K562 (cell line): ENCODE measurements at regions not wholly inside any gene's neighbourhood (a gene's known extent, or its start where the extent isn't known, plus 50 kb on each side); places are given as distances from the start of the nearest gene placed in this dataset.

Experiments used
- ATAC-seq: fragments of 200-7000 bp; cut with Tn5 transposase; 3 replicates; pipeline ENCODE4 v1.9.1; 2020; ENCODE audit warnings: moderate library complexity
- BruUV-seq: library from RNA; stranded (reverse); fragments of 400-500 nt; replicated peaks from 2 replicates; lab custom pipeline; 2021; lab: Mats Ljungman, UMichigan
- CTCF ChIA-PET: fragments of 300-600 bp; formaldehyde crosslinking; extraction: SDS; loops from one replicate; lab custom pipeline; 2021; ENCODE audit warnings: low intra/inter-chr PET ratio; lab: Yijun Ruan, JAX
- POLR2A ChIA-PET: fragments of 300-600, 350-650 bp; sonication (Branson Sonifier 250); formaldehyde crosslinking; extraction: SDS; loops from one replicate; lab custom pipeline; 2021; ENCODE audit warnings: antibody characterized with exemption, inconsistent platforms; lab: Yijun Ruan, JAX
- DNase-seq, 4 experiments: peaks; one replicate each; pipeline versions ENCODE4 v3.0.0 to v3.0.0-alpha.2; 2011 to 2018; ENCODE audit warnings: low spot score in 3 of 4, mixed read lengths in 3 of 4; ENCODE audit errors: extremely low read depth in 1 of 4
- FAIRE-seq: peaks from 2 replicates; lab custom pipeline; 2011; peaks lifted over from hg19 to GRCh38; lab: Jason Lieb, UNC
- H2AFZ ChIP-seq: 2 replicates; pipeline ENCODE4 v1.6.0; 2011; ENCODE audit warnings: low read depth, low read length, control low read depth, inconsistent platforms
- H3K27ac ChIP-seq: fragments of 200-600 bp; 3 replicates; pipeline ENCODE4 v1.8.0; 2011; ENCODE audit warnings: low read depth, mild to moderate bottlenecking, control low read depth, inconsistent platforms, low read length, moderate library complexity, mixed read lengths; ENCODE audit errors: extremely low read depth
- H3K27me3 ChIP-seq, 2 experiments: fragments of 300-600 bp in 1 of 2; 2 replicates in 1 of 2; 3 replicates in 1 of 2; pipeline versions ENCODE4 v1.6.0 to v1.8.0; 2011; ENCODE audit warnings: inconsistent platforms in 2 of 2, low read length in 2 of 2, mild to moderate bottlenecking in 1 of 2, mixed read lengths in 1 of 2, moderate library complexity in 1 of 2; ENCODE audit not compliant: control insufficient read depth in 2 of 2, insufficient read depth in 2 of 2
- H3K36me3 ChIP-seq: fragments of 300-600 bp; 3 replicates; pipeline ENCODE4 v1.8.0; 2011; ENCODE audit warnings: mild to moderate bottlenecking, low read length, inconsistent platforms; ENCODE audit not compliant: control insufficient read depth, insufficient read depth
- H3K4me1 ChIP-seq, 2 experiments: fragments of 200-600 bp in 1 of 2; replicated peaks in 1 of 2; 2 replicates in 1 of 2; 3 replicates in 1 of 2; pipeline versions ENCODE4 v1.5.1 to v1.8.0; 2011; ENCODE audit warnings: inconsistent platforms in 2 of 2, low read length in 2 of 2, mild to moderate bottlenecking in 1 of 2, mixed read lengths in 1 of 2, moderate library complexity in 1 of 2; ENCODE audit not compliant: control insufficient read depth in 2 of 2, insufficient read depth in 2 of 2
- H3K4me2 ChIP-seq: 2 replicates; pipeline ENCODE4 v1.6.1; 2011; ENCODE audit warnings: low read length, control low read depth, inconsistent platforms, mixed read lengths; ENCODE audit not compliant: insufficient read depth
- H3K4me3 ChIP-seq: fragments of 200-600 bp; sonication (generic), shearing (Covaris generic); 2 replicates; pipeline ENCODE4 v1.5.1; 2016; ENCODE audit warnings: control low read depth, inconsistent platforms
- H3K79me2 ChIP-seq: fragments of 200-600 bp; 3 replicates; pipeline ENCODE4 v1.8.0; 2011; ENCODE audit warnings: low read length, inconsistent platforms; ENCODE audit not compliant: control insufficient read depth, insufficient read depth
- H3K9ac ChIP-seq, 2 experiments: 2 replicates each; pipeline versions ENCODE4 v1.6.0 to v1.6.1; 2011; ENCODE audit warnings: low read depth in 2 of 2, low read length in 2 of 2, control low read depth in 1 of 2, inconsistent platforms in 1 of 2, mild to moderate bottlenecking in 1 of 2, mixed read lengths in 1 of 2; ENCODE audit not compliant: insufficient read depth in 1 of 2
- H3K9me1 ChIP-seq: one replicate; pipeline ENCODE4 v1.6.0; 2011; ENCODE audit warnings: inconsistent platforms, mild to moderate bottlenecking, low read length, moderate library complexity; ENCODE audit not compliant: control insufficient read depth, insufficient read depth
- H3K9me3 ChIP-seq: replicated peaks from 2 replicates; pipeline ENCODE4 v1.5.1; 2011; ENCODE audit warnings: low read depth, low read length, inconsistent platforms; ENCODE audit not compliant: control insufficient read depth, insufficient read depth
- H4K20me1 ChIP-seq: replicated peaks from 2 replicates; pipeline ENCODE4 v1.6.1; 2011; ENCODE audit warnings: low read length, inconsistent platforms, mixed read lengths; ENCODE audit not compliant: control insufficient read depth, insufficient read depth
- ATF7 ChIP-seq: fragments of 450-650 bp; IDR thresholded peaks from 2 replicates; pipeline ENCODE4 v1.7.1; 2014; ENCODE audit warnings: mild to moderate bottlenecking, moderate library complexity
- C11orf30 ChIP-seq: fragments of 450-650 bp; IDR thresholded peaks from 2 replicates; pipeline ENCODE4 v1.6.1; 2016; ENCODE audit warnings: low read depth, mild to moderate bottlenecking
- CC2D1A ChIP-seq: fragments of 450-650 bp; IDR thresholded peaks from 2 replicates; pipeline ENCODE4 v1.6.1; 2017; ENCODE audit warnings: mild to moderate bottlenecking
- CEBPB ChIP-seq: fragments of 450-650 bp; IDR thresholded peaks from 2 replicates; pipeline ENCODE4 v1.6.1; 2016; ENCODE audit warnings: missing genetic modification characterization, missing compliant biosample characterization
- CXXC5 ChIP-seq: fragments of 250-450 bp; sonication (Bioruptor Pico); IDR thresholded peaks from 2 replicates; pipeline ENCODE4 v1.8.0; 2022; ENCODE audit warnings: inconsistent platforms, mild to moderate bottlenecking, moderate library complexity
- RBM22 ChIP-seq: fragments of 200-400 bp; formaldehyde crosslinking; IDR thresholded peaks from 2 replicates; pipeline ENCODE4 v1.6.1; 2018; ENCODE audit warnings: low read length, low read depth; ENCODE audit not compliant: poor library complexity, severe bottlenecking
- SETDB1 ChIP-seq: IDR thresholded peaks from one replicate; pipeline ENCODE4 v1.6.1; 2012; ENCODE audit warnings: low read length, control low read depth, inconsistent platforms
- SMAD4 ChIP-seq: fragments of 250-450 bp; sonication (Bioruptor Pico); conservative IDR thresholded peaks from 2 replicates; pipeline ENCODE4 v1.8.0; 2021; ENCODE audit warnings: inconsistent platforms, mild to moderate bottlenecking, moderate library complexity
- ZBTB11 ChIP-seq, 3 experiments: fragments of 200-800 bp in 1 of 3; fragments of 250-450 bp in 1 of 3; fragments of 450-650 bp in 1 of 3; sonication (Bioruptor Pico) in 1 of 3; sonication (Bioruptor generic) in 1 of 3; formaldehyde crosslinking in 1 of 3; IDR thresholded peaks; 2 replicates each; pipeline versions ENCODE4 v1.6.1 to v1.8.0; 2016 to 2022; ENCODE audit warnings: mild to moderate bottlenecking in 2 of 3, missing genetic modification characterization in 2 of 3, missing compliant biosample characterization in 1 of 3, moderate library complexity in 1 of 3
- ZBTB40 ChIP-seq, 2 experiments: fragments of 450-650 bp in 1 of 2; sonication (generic) in 1 of 2; formaldehyde crosslinking in 1 of 2; IDR thresholded peaks; 2 replicates each; pipeline versions ENCODE4 v1.7.1 to v1.9.0; 2016 to 2022; ENCODE audit warnings: inconsistent platforms in 1 of 2, mild to moderate bottlenecking in 1 of 2, missing genetic modification reagents in 1 of 2
- WGBS: fragments of 100-300 bp; shearing (Covaris generic); methylation state at CpG from one replicate; pipeline ENCODE4 v1.1.6; 2016; ENCODE audit warnings: low coverage, mixed read lengths; ENCODE audit not compliant: insufficient coverage; ENCODE audit errors: missing lambda C conversion rate; 5-methylcytosine and 5-hydroxymethylcytosine counted together
- in situ Hi-C: fragments of 300-500 bp; cut with MboI; formaldehyde crosslinking; loops from 4 replicates; pipeline ENCODE4 v1.15.0; 2018; ENCODE audit warnings: inconsistent platforms, mixed read lengths
- intact Hi-C: fragments of 100-400 bp; cut with micrococcal nuclease; formaldehyde crosslinking; loops from 2 replicates; pipeline ENCODE4 v1.14.2; 2022

DNA sequence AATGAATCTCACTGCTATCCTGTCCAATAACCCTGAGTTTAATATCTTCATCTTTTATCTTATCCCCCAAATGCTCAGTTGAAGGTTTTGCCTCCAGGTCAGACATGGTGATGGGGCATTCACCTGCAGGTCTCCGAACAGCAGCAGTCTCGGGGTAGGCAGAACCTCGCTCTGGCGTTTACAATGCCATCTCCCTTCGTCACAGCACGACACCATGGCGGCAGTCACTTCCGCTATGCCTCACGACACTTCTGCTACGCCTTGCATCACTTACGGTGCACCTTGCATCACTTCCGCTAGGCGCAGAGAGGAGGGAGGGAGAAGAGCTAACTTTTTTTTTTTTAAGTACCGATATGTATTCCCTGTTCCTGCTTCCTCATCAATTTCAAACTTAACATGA lies 194.9 kb downstream of the BCAS1 start:
- in situ Hi-C loops = no loop called here
- intact Hi-C loops = no loop called here
- Histone ChIP-seq H4K20me1 (no peaks in the 10 kb centered on the region), H3K79me2 (no peaks in the 10 kb centered on the region), H3K9me1 (no peaks in the 10 kb centered on the region), H3K4me1 (peaks cover 0 to 3% of the 10 kb centered on the region in 2 experiments; a peak in 2 of 5 replicates), H2AFZ (peak overlapping the region; percentile 7; the same call in 1 of the 2 replicates), H3K4me2 (peak overlapping the region; percentile 22; the same call in 1 of the 2 replicates), H3K9ac (no peak overlapping the region), H3K36me3 (no peaks in the 10 kb centered on the region), H3K27ac (no peak overlapping the region), H3K9me3 (no peaks in the 10 kb centered on the region), H3K4me3 (no peak overlapping the region), H3K27me3 (no peaks in the 10 kb centered on the region)
- DNase-seq (peak in 2 of 4 experiments; percentile 25 to 39), ATAC-seq (peak; percentile 60), FAIRE-seq (no peak)
- no TSS peak for BruUV-seq
- CTCF ChIA-PET = no interaction called here
- POLR2A ChIA-PET = interaction anchor here (0.6 kb wide), 1 partner anchor 9 kb away, joined by 5 read pairs; no protein-coding TSS in a partner anchor
- 64% methylated on average over 14 of the region's 14 CpGs for WGBS
- TF ChIP-seq ZBTB40 (IDR thresholded peaks at IDR 0.05) = peak; percentile 68
- no peak for TF ChIP-seq ZBTB40 (CRISPR knock-in tag; IDR thresholded peaks at IDR 0.05)
- TF ChIP-seq CC2D1A = peak; percentile 74; the same call in 1 of the 2 replicates
- TF ChIP-seq CXXC5 (CRISPR knock-in tag) = peak; percentile 49
- TF ChIP-seq ZBTB11 (CRISPR knock-in tag; IDR thresholded peaks at IDR 0.05) = peak in 1 of 3 experiments; percentile 94; a peak in 2 of 6 replicates
- TF ChIP-seq ATF7 = peak; percentile 71; the same call in 1 of the 2 replicates
- TF ChIP-seq SMAD4 (CRISPR knock-in tag) = peak; percentile 36
- peak; percentile 90 for TF ChIP-seq CEBPB (tag)
- no peak for TF ChIP-seq RBM22
- TF ChIP-seq SETDB1 = no peak
- peak; percentile 11; the same call in 1 of the 2 replicates for TF ChIP-seq C11orf30
